ENCODE measurements at regions not wholly inside any gene's neighbourhood (a gene's known extent, or its start where the extent isn't known, plus 50 kb on each side); places are given as distances from the start of the nearest gene placed in this dataset.

DNA sequence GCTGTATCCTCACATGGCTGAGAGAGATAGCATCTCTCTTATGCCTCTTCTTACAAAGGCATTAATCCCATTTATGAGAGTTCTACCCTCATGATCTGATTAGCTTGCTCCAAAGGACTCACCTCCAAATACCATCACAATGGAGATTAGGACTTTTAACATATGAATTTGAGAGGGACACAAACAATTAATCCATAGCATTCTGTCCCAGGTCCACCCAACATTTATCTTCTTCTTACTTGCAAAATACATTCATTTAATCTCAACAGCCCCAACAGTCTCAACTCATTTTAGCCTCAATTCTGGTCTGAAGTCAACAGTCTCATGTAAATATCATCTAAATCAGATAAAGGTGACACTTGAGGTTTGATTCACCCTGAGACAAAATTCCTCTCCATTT is 555.4 kb downstream of the RAB28 start:
- no peak for TF ChIP-seq CREM (CRISPR knock-in tag; IDR thresholded peaks at IDR 0.05)
- TF ChIP-seq, protein P1, sequence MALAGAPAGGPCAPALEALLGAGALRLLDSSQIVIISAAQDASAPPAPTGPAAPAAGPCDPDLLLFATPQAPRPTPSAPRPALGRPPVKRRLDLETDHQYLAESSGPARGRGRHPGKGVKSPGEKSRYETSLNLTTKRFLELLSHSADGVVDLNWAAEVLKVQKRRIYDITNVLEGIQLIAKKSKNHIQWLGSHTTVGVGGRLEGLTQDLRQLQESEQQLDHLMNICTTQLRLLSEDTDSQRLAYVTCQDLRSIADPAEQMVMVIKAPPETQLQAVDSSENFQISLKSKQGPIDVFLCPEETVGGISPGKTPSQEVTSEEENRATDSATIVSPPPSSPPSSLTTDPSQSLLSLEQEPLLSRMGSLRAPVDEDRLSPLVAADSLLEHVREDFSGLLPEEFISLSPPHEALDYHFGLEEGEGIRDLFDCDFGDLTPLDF (CRISPR knock-in tag; IDR thresholded peaks at IDR 0.05), result no peak
- TF ChIP-seq, protein P2, sequence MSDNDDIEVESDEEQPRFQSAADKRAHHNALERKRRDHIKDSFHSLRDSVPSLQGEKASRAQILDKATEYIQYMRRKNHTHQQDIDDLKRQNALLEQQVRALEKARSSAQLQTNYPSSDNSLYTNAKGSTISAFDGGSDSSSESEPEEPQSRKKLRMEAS (CRISPR knock-in tag; IDR thresholded peaks at IDR 0.05), result no peak
- no peak for TF ChIP-seq PRRX2 (CRISPR knock-in tag; IDR thresholded peaks at IDR 0.05)
- no peak for TF ChIP-seq SP1 (CRISPR knock-in tag; conservative IDR thresholded peaks at IDR 0.05)
- TF ChIP-seq, protein P3, sequence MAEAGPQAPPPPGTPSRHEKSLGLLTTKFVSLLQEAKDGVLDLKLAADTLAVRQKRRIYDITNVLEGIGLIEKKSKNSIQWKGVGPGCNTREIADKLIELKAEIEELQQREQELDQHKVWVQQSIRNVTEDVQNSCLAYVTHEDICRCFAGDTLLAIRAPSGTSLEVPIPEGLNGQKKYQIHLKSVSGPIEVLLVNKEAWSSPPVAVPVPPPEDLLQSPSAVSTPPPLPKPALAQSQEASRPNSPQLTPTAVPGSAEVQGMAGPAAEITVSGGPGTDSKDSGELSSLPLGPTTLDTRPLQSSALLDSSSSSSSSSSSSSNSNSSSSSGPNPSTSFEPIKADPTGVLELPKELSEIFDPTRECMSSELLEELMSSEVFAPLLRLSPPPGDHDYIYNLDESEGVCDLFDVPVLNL (CRISPR knock-in tag; IDR thresholded peaks at IDR 0.05; ENCODE audit: borderline replicate concordance, low read depth), result no peak
- TF ChIP-seq, protein P4, sequence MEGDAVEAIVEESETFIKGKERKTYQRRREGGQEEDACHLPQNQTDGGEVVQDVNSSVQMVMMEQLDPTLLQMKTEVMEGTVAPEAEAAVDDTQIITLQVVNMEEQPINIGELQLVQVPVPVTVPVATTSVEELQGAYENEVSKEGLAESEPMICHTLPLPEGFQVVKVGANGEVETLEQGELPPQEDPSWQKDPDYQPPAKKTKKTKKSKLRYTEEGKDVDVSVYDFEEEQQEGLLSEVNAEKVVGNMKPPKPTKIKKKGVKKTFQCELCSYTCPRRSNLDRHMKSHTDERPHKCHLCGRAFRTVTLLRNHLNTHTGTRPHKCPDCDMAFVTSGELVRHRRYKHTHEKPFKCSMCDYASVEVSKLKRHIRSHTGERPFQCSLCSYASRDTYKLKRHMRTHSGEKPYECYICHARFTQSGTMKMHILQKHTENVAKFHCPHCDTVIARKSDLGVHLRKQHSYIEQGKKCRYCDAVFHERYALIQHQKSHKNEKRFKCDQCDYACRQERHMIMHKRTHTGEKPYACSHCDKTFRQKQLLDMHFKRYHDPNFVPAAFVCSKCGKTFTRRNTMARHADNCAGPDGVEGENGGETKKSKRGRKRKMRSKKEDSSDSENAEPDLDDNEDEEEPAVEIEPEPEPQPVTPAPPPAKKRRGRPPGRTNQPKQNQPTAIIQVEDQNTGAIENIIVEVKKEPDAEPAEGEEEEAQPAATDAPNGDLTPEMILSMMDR (IDR thresholded peaks at IDR 0.05), result no peak
- TF ChIP-seq TEAD1 (CRISPR knock-in tag; IDR thresholded peaks at IDR 0.05), result no peak
- TF ChIP-seq, protein P5, sequence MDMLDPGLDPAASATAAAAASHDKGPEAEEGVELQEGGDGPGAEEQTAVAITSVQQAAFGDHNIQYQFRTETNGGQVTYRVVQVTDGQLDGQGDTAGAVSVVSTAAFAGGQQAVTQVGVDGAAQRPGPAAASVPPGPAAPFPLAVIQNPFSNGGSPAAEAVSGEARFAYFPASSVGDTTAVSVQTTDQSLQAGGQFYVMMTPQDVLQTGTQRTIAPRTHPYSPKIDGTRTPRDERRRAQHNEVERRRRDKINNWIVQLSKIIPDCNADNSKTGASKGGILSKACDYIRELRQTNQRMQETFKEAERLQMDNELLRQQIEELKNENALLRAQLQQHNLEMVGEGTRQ (CRISPR knock-in tag; IDR thresholded peaks at IDR 0.05), result no peak
- TF ChIP-seq ESRRA (CRISPR knock-in tag; IDR thresholded peaks at IDR 0.05; ENCODE audit: borderline replicate concordance), result no peak
